ENCODE measurements at regions not wholly inside any gene's neighbourhood (a gene's known extent, or its start where the extent isn't known, plus 50 kb on each side); places are given as distances from the start of the nearest gene placed in this dataset.

DNA sequence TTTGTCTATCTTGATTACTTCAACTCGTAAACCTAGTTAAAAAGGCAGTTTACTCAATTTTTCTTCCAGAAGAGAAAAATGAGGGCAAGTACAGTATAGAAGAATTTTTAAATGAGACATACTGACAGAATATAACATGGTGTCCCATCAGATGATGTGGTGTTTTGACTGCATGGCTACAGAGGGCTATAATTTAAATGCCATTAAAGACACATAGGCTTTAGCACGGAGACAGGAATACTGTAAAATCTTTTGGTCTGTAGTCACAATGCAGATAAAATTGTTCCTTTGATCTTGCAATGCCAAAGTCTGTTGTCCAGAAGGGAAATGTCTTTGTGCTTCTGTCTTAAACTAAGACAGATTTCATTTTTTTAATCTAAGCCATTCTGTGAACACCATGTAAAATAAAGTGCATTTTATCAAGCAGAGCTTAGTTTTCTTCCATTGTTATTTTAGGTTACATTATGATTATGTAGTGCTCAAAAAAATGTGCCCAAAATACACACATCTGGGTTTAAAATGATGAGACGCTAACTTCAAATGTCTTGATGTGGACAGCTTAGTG lies 249.6 kb downstream of the PTPRC start:
- no peaks in the 10 kb centered on the region for H3K9me3 ChIP-seq (ENCODE audit: control insufficient read depth, insufficient read depth, low read depth, low read length)
- peaks cover 0 to 8% of the 10 kb centered on the region in 2 experiments; a peak in 1 of 3 replicates for H3K36me3 ChIP-seq (ENCODE audit: control insufficient read depth in 2 of 2, insufficient read depth in 1 of 2, low read length in 2 of 2)
- CTCF ChIA-PET: interaction anchor here (0.5 kb wide), 1 partner anchor 1252 kb away, joined by 4 read pairs; no protein-coding TSS in a partner anchor
- peaks cover 27% of the 10 kb centered on the region for H3K4me1 ChIP-seq (ENCODE audit: control insufficient read depth, insufficient read depth, low read length)
- no peak overlapping the region for H3K27ac ChIP-seq (ENCODE audit: extremely low read depth, low read depth, low read length)
- H3K4me3 ChIP-seq (ENCODE audit: low read depth, low read length): no peak overlapping the region
- POLR2A ChIA-PET: no interaction called here
- no peak for TF ChIP-seq ZNF146 (tag by site-specific recombination; IDR thresholded peaks at IDR 0.05)
- no peak for TF ChIP-seq ZNF416 (tag by site-specific recombination; IDR thresholded peaks at IDR 0.05)
- TF ChIP-seq, protein P1, sequence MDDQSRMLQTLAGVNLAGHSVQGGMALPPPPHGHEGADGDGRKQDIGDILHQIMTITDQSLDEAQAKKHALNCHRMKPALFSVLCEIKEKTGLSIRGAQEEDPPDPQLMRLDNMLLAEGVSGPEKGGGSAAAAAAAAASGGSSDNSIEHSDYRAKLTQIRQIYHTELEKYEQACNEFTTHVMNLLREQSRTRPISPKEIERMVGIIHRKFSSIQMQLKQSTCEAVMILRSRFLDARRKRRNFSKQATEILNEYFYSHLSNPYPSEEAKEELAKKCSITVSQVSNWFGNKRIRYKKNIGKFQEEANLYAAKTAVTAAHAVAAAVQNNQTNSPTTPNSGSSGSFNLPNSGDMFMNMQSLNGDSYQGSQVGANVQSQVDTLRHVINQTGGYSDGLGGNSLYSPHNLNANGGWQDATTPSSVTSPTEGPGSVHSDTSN (CRISPR knock-in tag; IDR thresholded peaks at IDR 0.05): no peak
- no peak for TF ChIP-seq ZFP69B (tag by site-specific recombination; IDR thresholded peaks at IDR 0.05)
- TF ChIP-seq ZNF677 (tag by site-specific recombination; IDR thresholded peaks at IDR 0.05): no peak
- no peak for TF ChIP-seq ZNF548 (tag by site-specific recombination; IDR thresholded peaks at IDR 0.05)
- TF ChIP-seq ZNF624 (tag by site-specific recombination; IDR thresholded peaks at IDR 0.05): no peak
- no peak for TF ChIP-seq ZNF18 (tag by site-specific recombination; IDR thresholded peaks at IDR 0.05)
- no peak for TF ChIP-seq MZF1 (tag by site-specific recombination; IDR thresholded peaks at IDR 0.05; ENCODE audit: borderline replicate concordance)
- TF ChIP-seq, protein P2, sequence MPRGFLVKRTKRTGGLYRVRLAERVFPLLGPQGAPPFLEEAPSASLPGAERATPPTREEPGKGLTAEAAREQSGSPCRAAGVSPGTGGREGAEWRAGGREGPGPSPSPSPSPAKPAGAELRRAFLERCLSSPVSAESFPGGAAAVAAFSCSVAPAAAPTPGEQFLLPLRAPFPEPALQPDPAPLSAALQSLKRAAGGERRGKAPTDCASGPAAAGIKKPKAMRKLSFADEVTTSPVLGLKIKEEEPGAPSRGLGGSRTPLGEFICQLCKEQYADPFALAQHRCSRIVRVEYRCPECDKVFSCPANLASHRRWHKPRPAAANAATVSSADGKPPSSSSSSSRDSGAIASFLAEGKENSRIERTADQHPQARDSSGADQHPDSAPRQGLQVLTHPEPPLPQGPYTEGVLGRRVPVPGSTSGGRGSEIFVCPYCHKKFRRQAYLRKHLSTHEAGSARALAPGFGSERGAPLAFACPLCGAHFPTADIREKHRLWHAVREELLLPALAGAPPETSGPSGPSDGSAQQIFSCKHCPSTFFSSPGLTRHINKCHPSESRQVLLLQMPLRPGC (tag by site-specific recombination; IDR thresholded peaks at IDR 0.05): no peak
- no peak for TF ChIP-seq ZBTB11 (tag by site-specific recombination; conservative IDR thresholded peaks at IDR 0.05; ENCODE audit: low read depth)
- TF ChIP-seq, protein P3, sequence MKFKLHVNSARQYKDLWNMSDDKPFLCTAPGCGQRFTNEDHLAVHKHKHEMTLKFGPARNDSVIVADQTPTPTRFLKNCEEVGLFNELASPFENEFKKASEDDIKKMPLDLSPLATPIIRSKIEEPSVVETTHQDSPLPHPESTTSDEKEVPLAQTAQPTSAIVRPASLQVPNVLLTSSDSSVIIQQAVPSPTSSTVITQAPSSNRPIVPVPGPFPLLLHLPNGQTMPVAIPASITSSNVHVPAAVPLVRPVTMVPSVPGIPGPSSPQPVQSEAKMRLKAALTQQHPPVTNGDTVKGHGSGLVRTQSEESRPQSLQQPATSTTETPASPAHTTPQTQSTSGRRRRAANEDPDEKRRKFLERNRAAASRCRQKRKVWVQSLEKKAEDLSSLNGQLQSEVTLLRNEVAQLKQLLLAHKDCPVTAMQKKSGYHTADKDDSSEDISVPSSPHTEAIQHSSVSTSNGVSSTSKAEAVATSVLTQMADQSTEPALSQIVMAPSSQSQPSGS (tag by site-specific recombination; IDR thresholded peaks at IDR 0.05; ENCODE audit: low read depth): no peak

GRCh38 chr1:198889101-198889500 lies 250.3 kb downstream of the PTPRC start:
- peaks cover 0 to 8% of the 10 kb centered on the region in 2 experiments; a peak in 1 of 3 replicates for H3K36me3 ChIP-seq (ENCODE audit: control insufficient read depth in 2 of 2, insufficient read depth in 1 of 2, low read length in 2 of 2)
- no peak overlapping the region for H3K27ac ChIP-seq (ENCODE audit: extremely low read depth, low read depth, low read length)
- no peak overlapping the region for H3K4me3 ChIP-seq (ENCODE audit: low read depth, low read length)
- H3K4me1 ChIP-seq (ENCODE audit: control insufficient read depth, insufficient read depth, low read length): peaks cover 27% of the 10 kb centered on the region
- H3K9me3 ChIP-seq (ENCODE audit: control insufficient read depth, insufficient read depth, low read depth, low read length): no peaks in the 10 kb centered on the region
- POLR2A ChIA-PET: no interaction called here
- CTCF ChIA-PET: interaction anchor here (1.6 kb wide), 1 partner anchor 14 kb away, joined by 5 read pairs; no protein-coding TSS in a partner anchor
- TF ChIP-seq HOXC10 (CRISPR knock-in tag; IDR thresholded peaks at IDR 0.05) (no peak), ZNF146 (tag by site-specific recombination; IDR thresholded peaks at IDR 0.05) (no peak), ZFP37 (tag by site-specific recombination; IDR thresholded peaks at IDR 0.05) (no peak), ZSCAN23 (tag by site-specific recombination; IDR thresholded peaks at IDR 0.05) (no peak), ZNF600 (tag by site-specific recombination; IDR thresholded peaks at IDR 0.05) (no peak), RBAK (tag by site-specific recombination; IDR thresholded peaks at IDR 0.05) (no peak), ZNF18 (tag by site-specific recombination; IDR thresholded peaks at IDR 0.05) (no peak), ZXDB (tag by site-specific recombination; IDR thresholded peaks at IDR 0.05) (no peak), GLIS2 (tag by site-specific recombination; IDR thresholded peaks at IDR 0.05) (no peak)
- TF ChIP-seq, protein P4, sequence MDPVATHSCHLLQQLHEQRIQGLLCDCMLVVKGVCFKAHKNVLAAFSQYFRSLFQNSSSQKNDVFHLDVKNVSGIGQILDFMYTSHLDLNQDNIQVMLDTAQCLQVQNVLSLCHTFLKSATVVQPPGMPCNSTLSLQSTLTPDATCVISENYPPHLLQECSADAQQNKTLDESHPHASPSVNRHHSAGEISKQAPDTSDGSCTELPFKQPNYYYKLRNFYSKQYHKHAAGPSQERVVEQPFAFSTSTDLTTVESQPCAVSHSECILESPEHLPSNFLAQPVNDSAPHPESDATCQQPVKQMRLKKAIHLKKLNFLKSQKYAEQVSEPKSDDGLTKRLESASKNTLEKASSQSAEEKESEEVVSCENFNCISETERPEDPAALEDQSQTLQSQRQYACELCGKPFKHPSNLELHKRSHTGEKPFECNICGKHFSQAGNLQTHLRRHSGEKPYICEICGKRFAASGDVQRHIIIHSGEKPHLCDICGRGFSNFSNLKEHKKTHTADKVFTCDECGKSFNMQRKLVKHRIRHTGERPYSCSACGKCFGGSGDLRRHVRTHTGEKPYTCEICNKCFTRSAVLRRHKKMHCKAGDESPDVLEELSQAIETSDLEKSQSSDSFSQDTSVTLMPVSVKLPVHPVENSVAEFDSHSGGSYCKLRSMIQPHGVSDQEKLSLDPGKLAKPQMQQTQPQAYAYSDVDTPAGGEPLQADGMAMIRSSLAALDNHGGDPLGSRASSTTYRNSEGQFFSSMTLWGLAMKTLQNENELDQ (tag by site-specific recombination; IDR thresholded peaks at IDR 0.05; ENCODE audit: low read depth): no peak

Data from HEK293 (cell line).